RWPE1 (cell line): ENCODE measurements at regions not wholly inside any gene's neighbourhood (a gene's known extent, or its start where the extent isn't known, plus 50 kb on each side); places are given as distances from the start of the nearest gene placed in this dataset.

Experiments used
- CTCF ChIA-PET: fragments of 350-600 bp; sonication (Branson Sonifier 250); formaldehyde crosslinking; extraction: SDS; loops from one replicate; lab custom pipeline; 2021; lab: Yijun Ruan, JAX
- POLR2A ChIA-PET: fragments of 400-600 bp; formaldehyde crosslinking; extraction: SDS; loops from one replicate; lab custom pipeline; 2020; ENCODE audit warnings: antibody characterized with exemption; ENCODE audit not compliant: low non-redundant PET; lab: Yijun Ruan, JAX
- DNase-seq: peaks from one replicate; pipeline ENCODE4 v3.0.0; 2012; ENCODE audit warnings: low spot score
- H3K27ac ChIP-seq: fragments of 450-650 bp; 2 replicates; pipeline ENCODE4 v1.5.1; 2017
- TF ChIP-seq, protein P1 (sequence below): fragments of 450-650 bp; conservative IDR thresholded peaks from 2 replicates; pipeline ENCODE4 v1.5.1; 2017; ENCODE audit warnings: low read depth, mild to moderate bottlenecking

DNA sequence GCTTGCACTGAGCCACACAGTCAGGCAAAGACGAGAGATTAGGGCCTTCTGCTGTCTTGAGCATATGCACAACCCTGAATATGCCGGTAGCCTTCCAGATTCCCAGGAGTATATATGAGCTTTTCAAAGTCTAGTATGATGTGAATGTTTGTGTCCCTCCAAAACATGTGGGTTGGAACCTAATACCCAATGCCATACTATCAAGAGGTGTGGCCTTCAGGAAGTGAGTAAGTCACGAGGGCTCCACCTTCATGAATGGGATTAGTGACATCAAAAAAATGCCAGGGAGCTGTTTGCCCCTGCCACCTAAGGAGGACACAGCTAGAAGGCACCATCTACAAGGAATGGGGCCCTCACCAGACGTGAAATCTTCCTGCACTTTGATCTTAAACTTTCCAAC lies 105.2 kb downstream of the CH25H start:
- ChIA-PET POLR2A (no interaction called here), CTCF (no interaction called here)
- DNase-seq, result no peak
- TF ChIP-seq, protein P1, sequence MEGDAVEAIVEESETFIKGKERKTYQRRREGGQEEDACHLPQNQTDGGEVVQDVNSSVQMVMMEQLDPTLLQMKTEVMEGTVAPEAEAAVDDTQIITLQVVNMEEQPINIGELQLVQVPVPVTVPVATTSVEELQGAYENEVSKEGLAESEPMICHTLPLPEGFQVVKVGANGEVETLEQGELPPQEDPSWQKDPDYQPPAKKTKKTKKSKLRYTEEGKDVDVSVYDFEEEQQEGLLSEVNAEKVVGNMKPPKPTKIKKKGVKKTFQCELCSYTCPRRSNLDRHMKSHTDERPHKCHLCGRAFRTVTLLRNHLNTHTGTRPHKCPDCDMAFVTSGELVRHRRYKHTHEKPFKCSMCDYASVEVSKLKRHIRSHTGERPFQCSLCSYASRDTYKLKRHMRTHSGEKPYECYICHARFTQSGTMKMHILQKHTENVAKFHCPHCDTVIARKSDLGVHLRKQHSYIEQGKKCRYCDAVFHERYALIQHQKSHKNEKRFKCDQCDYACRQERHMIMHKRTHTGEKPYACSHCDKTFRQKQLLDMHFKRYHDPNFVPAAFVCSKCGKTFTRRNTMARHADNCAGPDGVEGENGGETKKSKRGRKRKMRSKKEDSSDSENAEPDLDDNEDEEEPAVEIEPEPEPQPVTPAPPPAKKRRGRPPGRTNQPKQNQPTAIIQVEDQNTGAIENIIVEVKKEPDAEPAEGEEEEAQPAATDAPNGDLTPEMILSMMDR, result no peak
- no peak overlapping the region for H3K27ac ChIP-seq

DNA sequence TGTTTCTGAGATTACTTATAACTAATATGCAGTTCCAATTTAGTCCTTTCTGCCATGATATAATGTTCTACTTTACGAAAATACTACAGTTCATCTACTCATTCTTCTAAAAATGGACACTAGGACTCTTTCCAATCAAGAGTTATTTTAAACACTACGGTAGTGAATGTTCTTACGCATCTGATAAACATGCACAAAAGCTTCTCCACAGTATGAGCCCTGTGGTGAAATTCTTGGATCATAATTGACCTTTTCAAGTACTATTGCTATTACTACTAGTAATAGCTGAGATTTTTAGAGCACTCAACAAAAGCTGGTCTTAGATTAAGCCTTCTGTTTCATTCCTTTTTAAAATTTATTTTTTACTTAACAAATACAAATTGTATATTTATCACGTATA lies 106.4 kb downstream of the CH25H start:
- POLR2A ChIA-PET, result no interaction called here
- CTCF ChIA-PET, result interaction anchor here (0.6 to 0.7 kb wide), 2 partner anchors 766 to 1042 kb away, joined by 3 to 4 read pairs; no protein-coding TSS in a partner anchor
- no peak overlapping the region for H3K27ac ChIP-seq
- DNase-seq, result no peak
- TF ChIP-seq, protein P1, result no peak

DNA sequence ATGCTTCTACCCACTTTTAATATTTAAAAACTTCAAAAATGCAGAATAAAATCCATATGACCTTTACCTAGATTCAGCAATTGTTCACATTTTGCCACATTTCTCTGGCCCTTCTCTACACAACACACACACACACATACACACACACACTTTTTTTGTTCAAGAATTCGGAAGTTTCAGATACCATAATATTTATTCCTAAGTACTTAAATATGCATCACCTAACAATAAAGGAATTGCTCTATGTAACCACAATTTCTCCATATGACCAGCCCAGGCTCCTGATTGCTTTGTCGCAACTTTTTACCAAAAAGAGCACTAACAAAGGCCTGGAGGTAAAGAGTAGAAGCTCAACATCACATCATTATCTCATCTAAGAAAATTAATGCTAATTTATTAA lies 106.6 kb downstream of the FAS start:
- ChIA-PET POLR2A (no interaction called here), CTCF (no interaction called here)
- TF ChIP-seq, protein P1, result no peak
- no peak overlapping the region for H3K27ac ChIP-seq
- DNase-seq, result no peak

DNA sequence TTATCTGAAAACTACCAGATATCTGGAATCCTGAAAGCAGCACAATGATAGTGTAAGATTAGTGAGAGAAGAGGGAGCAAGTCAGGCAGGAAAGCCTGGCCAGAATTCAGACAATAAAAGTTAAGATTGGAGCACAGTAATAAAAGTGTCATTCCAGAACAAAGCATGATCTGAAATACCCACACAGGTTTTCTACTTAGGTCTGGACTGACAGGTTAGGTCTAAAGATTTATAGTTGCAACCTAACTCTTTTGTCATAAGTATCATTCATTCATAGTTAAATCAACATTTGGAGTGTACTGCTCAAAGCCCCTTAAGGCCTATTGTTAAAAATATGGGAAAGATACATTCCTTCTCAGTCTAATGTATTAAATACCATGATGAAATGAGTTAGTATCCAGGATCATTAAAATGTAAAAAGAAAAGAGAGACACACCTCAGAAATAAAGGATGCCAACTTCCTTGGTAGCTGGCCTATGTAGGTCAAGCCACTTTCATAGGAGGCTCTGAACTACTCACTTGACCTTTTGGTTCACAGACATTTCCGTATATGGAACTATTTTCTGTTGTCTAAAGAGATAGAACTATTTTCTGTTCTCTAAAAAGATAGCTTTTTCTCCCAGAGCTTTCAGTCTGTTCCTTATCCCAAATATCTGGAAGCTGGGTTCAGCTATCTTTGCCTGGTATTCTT lies 105.2 kb downstream of the FAS start:
- DNase-seq, result no peak
- no peak overlapping the region for H3K27ac ChIP-seq
- POLR2A ChIA-PET, result no interaction called here
- TF ChIP-seq, protein P1, result no peak
- CTCF ChIA-PET, result no interaction called here

DNA sequence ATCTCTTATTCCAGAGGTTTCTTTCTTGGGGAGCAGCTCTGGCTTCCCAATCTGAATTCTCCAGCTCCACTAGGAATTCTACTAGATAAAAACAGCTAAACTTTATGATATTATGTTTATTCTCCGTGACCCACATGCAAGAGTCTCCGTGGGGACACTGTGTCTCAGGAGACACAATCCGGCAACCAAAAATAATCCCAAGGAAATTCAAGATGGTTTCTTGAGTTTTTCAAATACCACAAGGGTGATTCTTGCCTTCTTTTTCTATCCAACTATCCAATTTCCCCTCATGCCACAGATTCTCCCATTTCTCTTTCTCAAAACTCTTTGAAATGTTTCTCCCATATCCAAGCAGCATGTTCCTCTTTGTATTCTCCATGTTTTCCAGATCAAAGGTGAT lies 103.1 kb downstream of the FAS start:
- TF ChIP-seq, protein P1, result no peak
- DNase-seq, result no peak
- CTCF ChIA-PET, result no interaction called here
- H3K27ac ChIP-seq, result no peak overlapping the region
- POLR2A ChIA-PET, result no interaction called here

DNA sequence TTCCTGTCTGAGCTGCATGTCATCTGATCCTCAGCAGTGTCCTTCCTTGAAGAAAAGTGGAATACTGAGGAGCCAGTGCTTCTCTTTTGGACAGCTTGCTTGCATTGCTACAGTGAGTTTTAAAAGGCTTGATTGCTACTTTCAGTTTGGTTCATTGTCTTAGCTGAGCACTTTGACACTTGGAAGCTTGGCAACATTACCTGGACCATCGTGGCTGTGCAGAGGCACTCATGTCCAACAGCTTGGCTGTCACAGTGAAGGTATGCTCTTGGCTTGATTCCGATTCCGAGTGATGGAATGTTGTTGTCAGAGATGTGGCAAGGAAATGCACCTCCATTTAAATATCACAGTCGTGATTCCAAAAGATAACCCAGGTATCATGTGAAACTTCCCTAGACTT lies 102.4 kb downstream of the FAS start:
- CTCF ChIA-PET, result no interaction called here

More for the DNA sequence above, 102.4 kb downstream of the FAS start:
- POLR2A ChIA-PET, result no interaction called here
- TF ChIP-seq, protein P1, result no peak
- no peak overlapping the region for H3K27ac ChIP-seq
- DNase-seq, result no peak
